A549 (cell line): ENCODE measurements at regions not wholly inside any gene's neighbourhood (a gene's known extent, or its start where the extent isn't known, plus 50 kb on each side); places are given as distances from the start of the nearest gene placed in this dataset.

ENCODE experiments used
- BHLHE40 ChIP-seq: IDR thresholded peaks from 2 replicates; pipeline ENCODE4 v1.6.1; 2012; ENCODE audit warnings: low read depth, low read length, inconsistent platforms
- CBX2 ChIP-seq: fragments of 200-600 bp; sonication (generic); IDR thresholded peaks from 2 replicates; pipeline ENCODE4 v1.6.1; 2016; ENCODE audit warnings: low read depth, mild to moderate bottlenecking, borderline replicate concordance
- CEBPB ChIP-seq, 2 experiments: fragments of >200 bp in 1 of 2; sonication (Bioruptor Twin) in 1 of 2; formaldehyde crosslinking in 1 of 2; IDR thresholded peaks; 2 replicates each; pipeline ENCODE4 v1.6.1; 2012 to 2016
- CHD2 ChIP-seq: fragments of 150-350 bp; IDR thresholded peaks from 2 replicates; pipeline ENCODE4 v1.6.1; 2014; ENCODE audit warnings: low read length; ENCODE audit not compliant: partially characterized antibody
- CHD4 ChIP-seq: fragments of 200-600 bp; sonication (generic); IDR thresholded peaks from 2 replicates; pipeline ENCODE4 v1.6.1; 2016; ENCODE audit warnings: antibody characterized with exemption, mild to moderate bottlenecking, borderline replicate concordance
- EP300 ChIP-seq, 2 experiments: fragments of >200 bp; sonication (Bioruptor Twin); formaldehyde crosslinking; IDR thresholded peaks; 2 replicates in 1 of 2; 3 replicates in 1 of 2; pipeline ENCODE4 v1.6.1; 2016 to 2017
- MYC ChIP-seq: IDR thresholded peaks from 2 replicates; pipeline ENCODE4 v1.6.1; 2012; ENCODE audit warnings: mild to moderate bottlenecking, inconsistent platforms, low read length, improper control_type of control experiment, borderline replicate concordance
- POLR2A ChIP-seq: IDR thresholded peaks from 2 replicates; pipeline ENCODE4 v1.6.1; 2012; ENCODE audit warnings: mild to moderate bottlenecking, low read length
- SMC3 ChIP-seq: fragments of >200 bp; sonication (Bioruptor Twin); formaldehyde crosslinking; IDR thresholded peaks from 3 replicates; pipeline ENCODE4 v1.6.1; 2018; ENCODE audit warnings: inconsistent platforms
- TP53 ChIP-seq: fragments of 250-450 bp; sonication (Bioruptor Pico); IDR thresholded peaks from 2 replicates; pipeline ENCODE4 v1.5.0; 2021; ENCODE audit warnings: mild to moderate bottlenecking, moderate library complexity
- ZSCAN20 ChIP-seq: fragments of 250-450 bp; sonication (Bioruptor Pico); IDR thresholded peaks from 2 replicates; pipeline ENCODE4 v1.8.0; 2022; ENCODE audit warnings: mild to moderate bottlenecking, moderate library complexity
- TF ChIP-seq, protein P1 (sequence below): fragments of >200 bp; sonication (Bioruptor Twin); formaldehyde crosslinking; IDR thresholded peaks from 3 replicates; pipeline ENCODE4 v1.5.1; 2016
- TF ChIP-seq, protein P2 (sequence below): fragments of 250-450 bp; sonication (Bioruptor Pico); IDR thresholded peaks from 2 replicates; pipeline ENCODE4 v1.5.0; 2021; ENCODE audit warnings: mild to moderate bottlenecking, moderate library complexity, borderline replicate concordance

DNA sequence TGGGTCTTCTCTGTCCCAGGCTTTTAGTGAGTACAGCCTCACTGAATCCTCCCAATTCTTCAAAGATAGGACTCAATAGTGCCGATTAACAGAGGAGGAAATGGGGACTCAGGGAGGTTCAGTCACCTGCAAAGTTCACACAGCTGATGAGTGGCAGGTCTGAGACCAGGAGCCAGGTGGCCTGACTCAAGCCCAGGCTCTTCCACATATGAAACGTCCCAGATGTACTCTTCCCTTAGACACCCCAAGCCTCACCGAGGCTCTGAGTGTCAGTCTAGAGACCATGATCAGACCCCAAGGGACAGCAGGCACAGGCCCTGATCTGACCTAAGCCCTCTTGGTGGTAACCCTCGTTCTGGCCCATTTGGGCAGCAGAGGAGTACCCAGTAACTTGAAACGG, 115.2 kb downstream of the INHBB start:
- TF ChIP-seq, protein P1, sequence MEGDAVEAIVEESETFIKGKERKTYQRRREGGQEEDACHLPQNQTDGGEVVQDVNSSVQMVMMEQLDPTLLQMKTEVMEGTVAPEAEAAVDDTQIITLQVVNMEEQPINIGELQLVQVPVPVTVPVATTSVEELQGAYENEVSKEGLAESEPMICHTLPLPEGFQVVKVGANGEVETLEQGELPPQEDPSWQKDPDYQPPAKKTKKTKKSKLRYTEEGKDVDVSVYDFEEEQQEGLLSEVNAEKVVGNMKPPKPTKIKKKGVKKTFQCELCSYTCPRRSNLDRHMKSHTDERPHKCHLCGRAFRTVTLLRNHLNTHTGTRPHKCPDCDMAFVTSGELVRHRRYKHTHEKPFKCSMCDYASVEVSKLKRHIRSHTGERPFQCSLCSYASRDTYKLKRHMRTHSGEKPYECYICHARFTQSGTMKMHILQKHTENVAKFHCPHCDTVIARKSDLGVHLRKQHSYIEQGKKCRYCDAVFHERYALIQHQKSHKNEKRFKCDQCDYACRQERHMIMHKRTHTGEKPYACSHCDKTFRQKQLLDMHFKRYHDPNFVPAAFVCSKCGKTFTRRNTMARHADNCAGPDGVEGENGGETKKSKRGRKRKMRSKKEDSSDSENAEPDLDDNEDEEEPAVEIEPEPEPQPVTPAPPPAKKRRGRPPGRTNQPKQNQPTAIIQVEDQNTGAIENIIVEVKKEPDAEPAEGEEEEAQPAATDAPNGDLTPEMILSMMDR = no peak
- TF ChIP-seq ZSCAN20 (no peak), CHD4 (no peak), TP53 (CRISPR knock-in tag) (no peak), EP300 (IDR thresholded peaks at IDR 0.05) (no peak), CEBPB (IDR thresholded peaks at IDR 0.05) (no peak), CHD2 (no peak), SMC3 (no peak), BHLHE40 (no peak), POLR2A (no peak), CBX2 (no peak), MYC (no peak)
- TF ChIP-seq, protein P2, sequence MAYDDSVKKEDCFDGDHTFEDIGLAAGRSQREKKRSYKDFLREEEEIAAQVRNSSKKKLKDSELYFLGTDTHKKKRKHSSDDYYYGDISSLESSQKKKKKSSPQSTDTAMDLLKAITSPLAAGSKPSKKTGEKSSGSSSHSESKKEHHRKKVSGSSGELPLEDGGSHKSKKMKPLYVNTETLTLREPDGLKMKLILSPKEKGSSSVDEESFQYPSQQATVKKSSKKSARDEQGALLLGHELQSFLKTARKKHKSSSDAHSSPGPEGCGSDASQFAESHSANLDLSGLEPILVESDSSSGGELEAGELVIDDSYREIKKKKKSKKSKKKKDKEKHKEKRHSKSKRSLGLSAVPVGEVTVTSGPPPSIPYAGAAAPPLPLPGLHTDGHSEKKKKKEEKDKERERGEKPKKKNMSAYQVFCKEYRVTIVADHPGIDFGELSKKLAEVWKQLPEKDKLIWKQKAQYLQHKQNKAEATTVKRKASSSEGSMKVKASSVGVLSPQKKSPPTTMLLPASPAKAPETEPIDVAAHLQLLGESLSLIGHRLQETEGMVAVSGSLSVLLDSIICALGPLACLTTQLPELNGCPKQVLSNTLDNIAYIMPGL = no peak
